OCI-LY7 (cell line): ENCODE measurements at regions not wholly inside any gene's neighbourhood (a gene's known extent, or its start where the extent isn't known, plus 50 kb on each side); places are given as distances from the start of the nearest gene placed in this dataset.

ENCODE experiments used
- BruUV-seq: library from RNA; stranded (reverse); fragments of 400-500 nt; replicated peaks from 2 replicates; lab custom pipeline; 2021; lab: Mats Ljungman, UMichigan
- CTCF ChIA-PET: fragments of 300-600 bp; sonication (Branson Sonifier 250); formaldehyde crosslinking; loops from one replicate; lab custom pipeline; 2022; ENCODE audit warnings: antibody characterized with exemption; ENCODE audit not compliant: unreplicated experiment; lab: Charles Lee
- POLR2A ChIA-PET: fragments of 300-600 bp; sonication (Branson Sonifier 250); formaldehyde crosslinking; loops from one replicate; lab custom pipeline; 2022; ENCODE audit warnings: antibody characterized with exemption; lab: Charles Lee
- DNase-seq: peaks from one replicate; pipeline ENCODE4 v3.0.0-alpha.2; 2015; ENCODE audit warnings: low spot score
- H2AFZ ChIP-seq: fragments of 200-600 bp; sonication (generic), shearing (Covaris generic); 2 replicates; pipeline ENCODE4 v1.6.1; 2014; ENCODE audit warnings: mild to moderate bottlenecking, antibody characterized with exemption, low read length, moderate library complexity
- H3K27ac ChIP-seq: fragments of 200-600 bp; sonication (generic); 2 replicates; pipeline ENCODE4 v1.5.1; 2014; ENCODE audit warnings: mixed run types, low read depth, mild to moderate bottlenecking, moderate library complexity, low read length, inconsistent platforms; ENCODE audit not compliant: poor library complexity, severe bottlenecking
- H3K36me3 ChIP-seq: fragments of 200-600 bp; sonication (generic); 2 replicates; pipeline ENCODE4 v1.6.1; 2014; ENCODE audit warnings: mild to moderate bottlenecking, antibody characterized with exemption, low read length, moderate library complexity, mixed read lengths; ENCODE audit not compliant: insufficient read depth
- H3K4me1 ChIP-seq: fragments of 200-600 bp; sonication (generic); 2 replicates; pipeline ENCODE4 v1.5.1; 2014; ENCODE audit warnings: mild to moderate bottlenecking, low read length; ENCODE audit not compliant: insufficient read depth, poor library complexity, severe bottlenecking
- H3K4me2 ChIP-seq: fragments of 200-600 bp; sonication (generic); 2 replicates; pipeline ENCODE4 v1.6.1; 2014; ENCODE audit warnings: mild to moderate bottlenecking, low read length
- H3K4me3 ChIP-seq: fragments of 200-600 bp; sonication (generic); 2 replicates; pipeline ENCODE4 v1.5.1; 2014; ENCODE audit warnings: mild to moderate bottlenecking, low read depth, low read length; ENCODE audit not compliant: poor library complexity, severe bottlenecking
- H3K79me2 ChIP-seq: fragments of 200-600 bp; sonication (generic); 2 replicates; pipeline ENCODE4 v1.6.1; 2016; ENCODE audit warnings: low read depth, mild to moderate bottlenecking, low read length, moderate library complexity, mixed read lengths; ENCODE audit not compliant: insufficient read depth
- H3K9me2 ChIP-seq: fragments of 200-600 bp; sonication (generic); 2 replicates; pipeline ENCODE4 v1.6.1; 2016; ENCODE audit warnings: mild to moderate bottlenecking, low read length, mixed read lengths; ENCODE audit not compliant: insufficient read depth
- H3K9me3 ChIP-seq: fragments of 200-600 bp; sonication (generic); 2 replicates; pipeline ENCODE4 v1.6.1; 2014; ENCODE audit warnings: mild to moderate bottlenecking, mixed run types, low read length, mixed read lengths
- H4K20me1 ChIP-seq: fragments of 200-600 bp; sonication (generic); 2 replicates; pipeline ENCODE4 v1.6.1; 2014; ENCODE audit warnings: mild to moderate bottlenecking, antibody characterized with exemption, low read length, moderate library complexity, mixed read lengths; ENCODE audit not compliant: insufficient read depth
- EZH2phosphoT487 ChIP-seq: fragments of 200-600 bp; sonication (generic); IDR thresholded peaks from 2 replicates; pipeline ENCODE4 v1.6.1; 2018; ENCODE audit warnings: low read depth, borderline replicate concordance, mild to moderate bottlenecking, mixed run types, antibody characterized with exemption, low read length, moderate library complexity, mixed read lengths
- intact Hi-C: fragments of 100-400 bp; cut with micrococcal nuclease; formaldehyde crosslinking; loops from one replicate; pipeline ENCODE4 v1.10.0; 2022; ENCODE audit not compliant: unreplicated experiment
- TF ChIP-seq, protein P1 (sequence below): fragments of 200-600 bp; sonication (generic); conservative IDR thresholded peaks from 2 replicates; pipeline ENCODE4 v1.5.1; 2014; ENCODE audit warnings: mild to moderate bottlenecking, antibody characterized with exemption, low read length, moderate library complexity, mixed read lengths

DNA sequence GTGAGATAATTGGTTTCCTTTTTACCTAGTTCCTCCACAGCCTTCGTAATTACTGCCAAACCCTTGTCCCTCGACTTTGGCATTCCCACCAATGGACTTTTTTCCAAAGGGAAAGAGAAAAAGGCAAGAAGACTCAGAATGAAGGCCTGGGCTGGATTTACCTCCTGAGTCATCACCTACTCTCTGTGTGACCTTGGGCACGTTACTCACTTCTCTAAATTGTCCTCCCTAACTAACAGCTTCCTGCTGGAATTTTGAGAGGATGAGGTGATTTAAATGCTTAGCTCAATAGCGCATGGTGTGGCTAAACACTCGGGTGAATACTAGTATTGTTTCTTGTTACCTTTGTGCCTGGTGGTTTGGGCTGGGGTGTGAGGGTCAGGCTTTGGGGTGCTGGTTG, 146.6 kb downstream of the DHX35 start:
- Histone ChIP-seq H4K20me1 (no peaks in the 10 kb centered on the region), H3K4me2 (no peak overlapping the region), H3K4me3 (no peak overlapping the region), H3K9me3 (no peaks in the 10 kb centered on the region), H3K36me3 (no peaks in the 10 kb centered on the region), H3K9me2 (no peaks in the 10 kb centered on the region), H2AFZ (no peak overlapping the region), H3K4me1 (no peaks in the 10 kb centered on the region), H3K79me2 (no peaks in the 10 kb centered on the region), H3K27ac (no peak overlapping the region)
- ChIA-PET CTCF (no interaction called here), POLR2A (no interaction called here)
- no TSS peak for BruUV-seq
- intact Hi-C loops, result no loop called here
- DNase-seq, result no peak
- TF ChIP-seq, protein P1, sequence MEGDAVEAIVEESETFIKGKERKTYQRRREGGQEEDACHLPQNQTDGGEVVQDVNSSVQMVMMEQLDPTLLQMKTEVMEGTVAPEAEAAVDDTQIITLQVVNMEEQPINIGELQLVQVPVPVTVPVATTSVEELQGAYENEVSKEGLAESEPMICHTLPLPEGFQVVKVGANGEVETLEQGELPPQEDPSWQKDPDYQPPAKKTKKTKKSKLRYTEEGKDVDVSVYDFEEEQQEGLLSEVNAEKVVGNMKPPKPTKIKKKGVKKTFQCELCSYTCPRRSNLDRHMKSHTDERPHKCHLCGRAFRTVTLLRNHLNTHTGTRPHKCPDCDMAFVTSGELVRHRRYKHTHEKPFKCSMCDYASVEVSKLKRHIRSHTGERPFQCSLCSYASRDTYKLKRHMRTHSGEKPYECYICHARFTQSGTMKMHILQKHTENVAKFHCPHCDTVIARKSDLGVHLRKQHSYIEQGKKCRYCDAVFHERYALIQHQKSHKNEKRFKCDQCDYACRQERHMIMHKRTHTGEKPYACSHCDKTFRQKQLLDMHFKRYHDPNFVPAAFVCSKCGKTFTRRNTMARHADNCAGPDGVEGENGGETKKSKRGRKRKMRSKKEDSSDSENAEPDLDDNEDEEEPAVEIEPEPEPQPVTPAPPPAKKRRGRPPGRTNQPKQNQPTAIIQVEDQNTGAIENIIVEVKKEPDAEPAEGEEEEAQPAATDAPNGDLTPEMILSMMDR, result no peak
- TF ChIP-seq EZH2phosphoT487, result no peak

DNA sequence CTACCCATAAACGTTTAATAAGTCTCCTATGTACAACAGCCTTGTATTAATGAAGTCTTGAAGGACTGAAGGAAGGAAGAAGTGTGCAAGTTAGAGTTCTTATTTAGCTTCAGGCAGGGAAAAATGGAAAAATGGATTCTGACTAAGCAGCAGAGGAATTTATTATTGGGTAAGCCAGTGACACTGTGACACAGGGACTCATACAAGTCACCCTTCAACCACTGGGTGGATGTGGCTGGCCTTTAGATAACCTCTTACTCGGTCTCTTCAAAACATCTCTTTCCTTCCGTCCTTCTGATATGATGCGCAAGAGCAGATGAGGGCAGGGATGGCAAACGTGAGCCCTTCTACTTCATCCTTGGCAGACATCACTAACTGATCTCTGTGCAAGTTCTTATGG, 145.6 kb downstream of the DHX35 start:
- no peaks in the 10 kb centered on the region for H3K9me3 ChIP-seq
- no TSS peak for BruUV-seq
- no peak overlapping the region for H2AFZ ChIP-seq
- H3K9me2 ChIP-seq, result no peaks in the 10 kb centered on the region
- no peaks in the 10 kb centered on the region for H3K79me2 ChIP-seq
- no peak for TF ChIP-seq EZH2phosphoT487
- TF ChIP-seq, protein P1, result no peak
- ChIA-PET CTCF (no interaction called here), POLR2A (interaction anchor here (0.6 kb wide), 1 partner anchor 93 kb away, joined by 3 read pairs; no protein-coding TSS in a partner anchor)
- DNase-seq, result no peak
- H3K4me1 ChIP-seq, result no peaks in the 10 kb centered on the region
- H3K4me3 ChIP-seq, result no peak overlapping the region
- H3K4me2 ChIP-seq, result no peak overlapping the region
- intact Hi-C loops, result no loop called here
- H4K20me1 ChIP-seq, result no peaks in the 10 kb centered on the region
- H3K36me3 ChIP-seq, result no peaks in the 10 kb centered on the region
- no peak overlapping the region for H3K27ac ChIP-seq

GRCh38 chr20:39106791-39107190, 144.6 kb downstream of the DHX35 start:
- TF ChIP-seq EZH2phosphoT487, result no peak
- TF ChIP-seq, protein P1, result no peak
- intact Hi-C loops, result no loop called here
- Histone ChIP-seq H3K9me2 (no peaks in the 10 kb centered on the region), H3K9me3 (no peaks in the 10 kb centered on the region), H3K36me3 (no peaks in the 10 kb centered on the region), H3K4me3 (no peak overlapping the region), H3K4me1 (no peaks in the 10 kb centered on the region), H3K79me2 (no peaks in the 10 kb centered on the region), H2AFZ (no peak overlapping the region), H3K4me2 (no peak overlapping the region), H3K27ac (no peak overlapping the region), H4K20me1 (no peaks in the 10 kb centered on the region)
- CTCF ChIA-PET, result no interaction called here
- no peak for DNase-seq
- POLR2A ChIA-PET, result no interaction called here
- no TSS peak for BruUV-seq
